GM23338 (cell line): ENCODE measurements at regions not wholly inside any gene's neighbourhood (a gene's known extent, or its start where the extent isn't known, plus 50 kb on each side); places are given as distances from the start of the nearest gene placed in this dataset.

ENCODE experiments used
- CREB1 ChIP-seq: fragments of 250-450 bp; sonication (Bioruptor Pico); IDR thresholded peaks from 2 replicates; pipeline ENCODE4 v1.5.0; 2020; ENCODE audit warnings: low read depth, mild to moderate bottlenecking, moderate library complexity
- EZH2 ChIP-seq: fragments of 200-600 bp; sonication (generic); IDR thresholded peaks from one replicate; pipeline ENCODE4 v1.8.0; 2017; ENCODE audit warnings: antibody characterized with exemption, mild to moderate bottlenecking, low read depth; ENCODE audit not compliant: unreplicated experiment
- EZH2phosphoT487 ChIP-seq: fragments of 200-600 bp; sonication (generic); IDR thresholded peaks from one replicate; pipeline ENCODE4 v1.8.1; 2018; ENCODE audit warnings: antibody characterized with exemption; ENCODE audit not compliant: unreplicated experiment
- JUNB ChIP-seq: IDR thresholded peaks from one replicate; pipeline ENCODE4 v1.6.1; 2016; ENCODE audit warnings: antibody characterized with exemption; ENCODE audit not compliant: unreplicated experiment
- NANOG ChIP-seq: IDR thresholded peaks from 2 replicates; pipeline ENCODE4 v1.6.1; 2016; ENCODE audit warnings: antibody characterized with exemption, borderline replicate concordance
- POLR2AphosphoS5 ChIP-seq: IDR thresholded peaks from 2 replicates; pipeline ENCODE4 v1.6.1; 2016; ENCODE audit warnings: antibody characterized with exemption, low read depth
- REST ChIP-seq: IDR thresholded peaks from one replicate; pipeline ENCODE4 v1.6.1; 2018; ENCODE audit warnings: antibody characterized with exemption; ENCODE audit not compliant: unreplicated experiment
- STAT1 ChIP-seq: IDR thresholded peaks from one replicate; pipeline ENCODE4 v1.6.1; 2016; ENCODE audit warnings: antibody characterized with exemption; ENCODE audit not compliant: unreplicated experiment
- ZNF114 ChIP-seq: fragments of 250-450 bp; sonication (Bioruptor Pico); IDR thresholded peaks from 2 replicates; pipeline ENCODE4 v1.5.0; 2020; ENCODE audit warnings: mild to moderate bottlenecking, moderate library complexity
- ZNF331 ChIP-seq: fragments of 250-450 bp; sonication (Bioruptor Pico); IDR thresholded peaks from 2 replicates; pipeline ENCODE4 v1.5.0; 2020; ENCODE audit warnings: low read depth, mild to moderate bottlenecking, moderate library complexity
- ZNF462 ChIP-seq: fragments of 250-450 bp; sonication (Bioruptor Pico); IDR thresholded peaks from 2 replicates; pipeline ENCODE4 v1.5.0; 2020; ENCODE audit warnings: mild to moderate bottlenecking, moderate library complexity
- TF ChIP-seq, protein P1 (sequence below), 2 experiments: fragments of 200-600 bp in 1 of 2; sonication (generic) in 1 of 2; conservative IDR thresholded peaks; 2 replicates each; pipeline versions ENCODE4 v1.5.1 to v1.6.1; 2016 to 2017; ENCODE audit warnings: antibody characterized with exemption in 2 of 2, low read depth in 2 of 2, mild to moderate bottlenecking in 2 of 2, moderate library complexity in 1 of 2
- TF ChIP-seq, protein P2 (sequence below): IDR thresholded peaks from 2 replicates; pipeline ENCODE4 v1.6.1; 2016; ENCODE audit warnings: antibody characterized with exemption

DNA sequence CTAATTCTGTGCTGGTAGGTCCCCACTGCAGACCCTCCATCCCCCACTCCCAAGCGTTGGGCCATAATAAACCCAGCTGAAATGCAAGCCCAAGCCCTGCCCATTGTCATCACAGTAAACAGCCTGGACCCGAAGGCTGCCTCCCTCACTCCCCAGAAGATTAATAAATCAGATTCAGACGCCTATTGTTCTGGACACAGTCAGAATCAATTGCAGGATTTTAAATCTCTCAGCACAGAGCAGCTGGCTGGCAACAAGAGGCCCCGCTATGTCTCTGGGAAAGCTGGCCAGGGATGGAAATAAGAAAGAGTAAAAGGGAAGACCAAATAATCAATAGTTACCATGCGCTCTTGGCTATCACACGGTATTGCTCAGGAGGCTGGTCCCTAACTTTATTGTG, 93.9 kb downstream of the C17orf67 start:
- TF ChIP-seq, protein P1, sequence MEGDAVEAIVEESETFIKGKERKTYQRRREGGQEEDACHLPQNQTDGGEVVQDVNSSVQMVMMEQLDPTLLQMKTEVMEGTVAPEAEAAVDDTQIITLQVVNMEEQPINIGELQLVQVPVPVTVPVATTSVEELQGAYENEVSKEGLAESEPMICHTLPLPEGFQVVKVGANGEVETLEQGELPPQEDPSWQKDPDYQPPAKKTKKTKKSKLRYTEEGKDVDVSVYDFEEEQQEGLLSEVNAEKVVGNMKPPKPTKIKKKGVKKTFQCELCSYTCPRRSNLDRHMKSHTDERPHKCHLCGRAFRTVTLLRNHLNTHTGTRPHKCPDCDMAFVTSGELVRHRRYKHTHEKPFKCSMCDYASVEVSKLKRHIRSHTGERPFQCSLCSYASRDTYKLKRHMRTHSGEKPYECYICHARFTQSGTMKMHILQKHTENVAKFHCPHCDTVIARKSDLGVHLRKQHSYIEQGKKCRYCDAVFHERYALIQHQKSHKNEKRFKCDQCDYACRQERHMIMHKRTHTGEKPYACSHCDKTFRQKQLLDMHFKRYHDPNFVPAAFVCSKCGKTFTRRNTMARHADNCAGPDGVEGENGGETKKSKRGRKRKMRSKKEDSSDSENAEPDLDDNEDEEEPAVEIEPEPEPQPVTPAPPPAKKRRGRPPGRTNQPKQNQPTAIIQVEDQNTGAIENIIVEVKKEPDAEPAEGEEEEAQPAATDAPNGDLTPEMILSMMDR (conservative IDR thresholded peaks at IDR 0.05; ENCODE audit: low read depth in 2 of 2): no peak
- no peak for TF ChIP-seq ZNF331
- no peak for TF ChIP-seq EZH2
- no peak for TF ChIP-seq POLR2AphosphoS5
- no peak for TF ChIP-seq NANOG
- TF ChIP-seq, protein P2, sequence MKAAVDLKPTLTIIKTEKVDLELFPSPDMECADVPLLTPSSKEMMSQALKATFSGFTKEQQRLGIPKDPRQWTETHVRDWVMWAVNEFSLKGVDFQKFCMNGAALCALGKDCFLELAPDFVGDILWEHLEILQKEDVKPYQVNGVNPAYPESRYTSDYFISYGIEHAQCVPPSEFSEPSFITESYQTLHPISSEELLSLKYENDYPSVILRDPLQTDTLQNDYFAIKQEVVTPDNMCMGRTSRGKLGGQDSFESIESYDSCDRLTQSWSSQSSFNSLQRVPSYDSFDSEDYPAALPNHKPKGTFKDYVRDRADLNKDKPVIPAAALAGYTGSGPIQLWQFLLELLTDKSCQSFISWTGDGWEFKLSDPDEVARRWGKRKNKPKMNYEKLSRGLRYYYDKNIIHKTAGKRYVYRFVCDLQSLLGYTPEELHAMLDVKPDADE: no peak
- no peak for TF ChIP-seq JUNB
- no peak for TF ChIP-seq REST
- TF ChIP-seq CREB1 (CRISPR knock-in tag): no peak
- TF ChIP-seq EZH2phosphoT487: no peak
- TF ChIP-seq ZNF114 (CRISPR knock-in tag): no peak
- TF ChIP-seq ZNF462 (CRISPR knock-in tag): no peak
- no peak for TF ChIP-seq STAT1
